Adrenal gland (tissue), 9 donors: ENCODE measurements at regions not wholly inside any gene's neighbourhood (a gene's known extent, or its start where the extent isn't known, plus 50 kb on each side); places are given as distances from the start of the nearest gene placed in this dataset.

Experiments used
- DNase-seq, 7 donors: peaks; one replicate each; pipeline ENCODE4 v3.0.0-alpha.2; 2019 to 2020
- H3K27ac ChIP-seq, 5 donors: fragments of 200-600 bp; sonication (generic) in 4 of 5; 1 replicate in 3 of 5; 2 replicates in 2 of 5; pipeline versions ENCODE4 v1.5.1 to v1.8.0; 2016 to 2020; ENCODE audit warnings: mild to moderate bottlenecking in 1 of 5
- H3K27me3 ChIP-seq: fragments of 200-600 bp; 2 replicates; pipeline ENCODE4 v1.8.0; 2021
- H3K36me3 ChIP-seq, 2 donors: fragments of 200-600 bp; replicated peaks in 1 of 2; 1 replicate in 1 of 2; 2 replicates in 1 of 2; pipeline versions ENCODE4 v1.5.1 to v1.8.0; 2018 to 2022
- H3K4me1 ChIP-seq, 2 donors: fragments of 200-600 bp; replicated peaks in 1 of 2; 1 replicate in 1 of 2; 2 replicates in 1 of 2; pipeline versions ENCODE4 v1.5.1 to v1.8.0; 2018 to 2021
- H3K4me3 ChIP-seq, 4 donors: fragments of 200-600 bp; sonication (generic) in 3 of 4; one replicate each; pipeline ENCODE4 v1.5.1; 2016 to 2018
- H3K9me3 ChIP-seq, 3 donors: fragments of 200-600 bp; sonication (generic) in 1 of 3; replicated peaks in 1 of 3; 1 replicate in 2 of 3; 2 replicates in 1 of 3; pipeline versions ENCODE4 v1.5.1 to v1.8.0; 2016 to 2021
- POLR2A ChIP-seq, 2 donors: fragments of 450-650 bp; IDR thresholded peaks; one replicate each; pipeline ENCODE4 v1.6.1; 2017; ENCODE audit warnings: antibody characterized with exemption in 2 of 2, mild to moderate bottlenecking in 2 of 2, moderate library complexity in 1 of 2
- WGBS, 4 donors: extraction: QIAGEN DNeasy Blood & Tissue Kit in 2 of 4; methylation state at CpG; one replicate each; pipeline versions ENCODE4 v1.1.5 to v1.1.7; 2013 to 2017; 5-methylcytosine and 5-hydroxymethylcytosine counted together
- intact Hi-C, 2 donors: fragments of 100-400 bp; cut with DNase I; formaldehyde crosslinking; loops; one replicate each; pipeline versions ENCODE4 v1.14.1 to v1.15.0; 2022 to 2023
- TF ChIP-seq, protein P1 (sequence below), 6 experiments: fragments of 450-650 bp in 4 of 6; fragments of 200-600 bp in 2 of 6; sonication (generic) in 1 of 6; IDR thresholded peaks; 1 replicate in 5 of 6; 2 replicates in 1 of 6; pipeline versions ENCODE4 v1.5.1 to v1.8.0; 2016 to 2021; ENCODE audit warnings: antibody characterized with exemption in 6 of 6, mild to moderate bottlenecking in 2 of 6, moderate library complexity in 1 of 6
- donor health status: healthy with polysubstance abuse.
- donor health status: Bipolar disorder and iron deficiency.
- donor health status: DM: yes; HTN: yes; CAD: no.
- donor health status: DM: no; HTN: no; CAD: no.
- donor health status: DM: no; HTN: no; CAD: no.

DNA sequence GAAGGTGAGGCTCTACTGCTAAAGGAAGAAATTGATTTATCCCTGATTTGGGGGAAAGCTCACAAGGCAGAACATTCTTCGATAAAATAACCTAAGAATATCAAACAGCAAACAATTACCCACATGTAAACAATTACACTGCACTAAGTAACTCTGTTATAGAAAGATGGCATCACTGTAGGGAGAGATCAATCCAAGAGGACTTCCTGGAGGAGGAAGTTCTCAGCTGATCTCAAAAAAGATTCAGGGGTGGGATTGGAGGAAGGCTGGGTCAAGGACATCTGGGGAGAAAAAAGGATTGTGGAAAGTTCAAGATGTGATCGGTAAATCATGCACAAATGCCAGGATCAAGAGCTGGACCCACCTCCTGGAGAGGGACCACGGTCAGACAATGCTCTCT, 361.0 kb upstream of the SULF2 start:
- intact Hi-C loops, result no loop called here
- no peaks in the 10 kb centered on the region for H3K27me3 ChIP-seq
- no peak overlapping the region for H3K4me3 ChIP-seq
- H3K4me1 ChIP-seq, result no peaks in the 10 kb centered on the region
- no peak overlapping the region for H3K27ac ChIP-seq
- H3K9me3 ChIP-seq, result no peaks in the 10 kb centered on the region
- no peaks in the 10 kb centered on the region for H3K36me3 ChIP-seq
- TF ChIP-seq POLR2A (IDR thresholded peaks at IDR 0.05), result no peak
- TF ChIP-seq, protein P1, sequence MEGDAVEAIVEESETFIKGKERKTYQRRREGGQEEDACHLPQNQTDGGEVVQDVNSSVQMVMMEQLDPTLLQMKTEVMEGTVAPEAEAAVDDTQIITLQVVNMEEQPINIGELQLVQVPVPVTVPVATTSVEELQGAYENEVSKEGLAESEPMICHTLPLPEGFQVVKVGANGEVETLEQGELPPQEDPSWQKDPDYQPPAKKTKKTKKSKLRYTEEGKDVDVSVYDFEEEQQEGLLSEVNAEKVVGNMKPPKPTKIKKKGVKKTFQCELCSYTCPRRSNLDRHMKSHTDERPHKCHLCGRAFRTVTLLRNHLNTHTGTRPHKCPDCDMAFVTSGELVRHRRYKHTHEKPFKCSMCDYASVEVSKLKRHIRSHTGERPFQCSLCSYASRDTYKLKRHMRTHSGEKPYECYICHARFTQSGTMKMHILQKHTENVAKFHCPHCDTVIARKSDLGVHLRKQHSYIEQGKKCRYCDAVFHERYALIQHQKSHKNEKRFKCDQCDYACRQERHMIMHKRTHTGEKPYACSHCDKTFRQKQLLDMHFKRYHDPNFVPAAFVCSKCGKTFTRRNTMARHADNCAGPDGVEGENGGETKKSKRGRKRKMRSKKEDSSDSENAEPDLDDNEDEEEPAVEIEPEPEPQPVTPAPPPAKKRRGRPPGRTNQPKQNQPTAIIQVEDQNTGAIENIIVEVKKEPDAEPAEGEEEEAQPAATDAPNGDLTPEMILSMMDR (IDR thresholded peaks at IDR 0.05), result no peak
- no peak for DNase-seq
- WGBS, 4 donors, result 81 to 88% (median 85%) methylated on average over 3 of the region's 3 CpGs

DNA sequence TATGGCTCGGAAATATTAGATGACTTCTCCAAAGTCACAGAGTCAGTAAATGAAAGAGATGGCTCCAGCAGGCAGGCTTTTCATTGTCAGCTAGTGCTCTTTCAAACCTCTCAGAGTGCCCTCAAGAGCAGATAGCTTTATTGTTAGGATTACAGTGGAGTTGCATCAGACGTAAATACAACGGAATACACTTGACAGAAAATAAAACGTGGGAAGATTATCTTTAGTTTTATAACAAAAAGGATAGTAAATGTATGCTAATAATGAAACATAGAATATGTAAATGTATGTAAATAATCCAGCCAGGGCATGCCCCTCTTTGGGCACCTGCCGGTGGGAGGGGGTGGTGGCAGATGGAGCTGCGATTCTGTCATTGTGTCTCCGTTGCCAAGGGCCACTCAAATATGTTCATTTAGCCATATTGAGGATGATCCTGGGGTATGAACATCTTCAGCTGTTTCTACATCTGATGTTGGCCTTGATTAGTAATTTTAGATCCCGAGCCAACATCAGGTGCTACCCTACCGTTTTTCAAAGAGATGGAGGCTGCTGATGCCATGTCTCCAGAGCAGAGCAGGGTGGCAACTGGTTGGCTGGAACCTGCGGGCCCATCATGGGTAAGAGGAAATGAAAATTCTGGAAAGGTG, 358.3 kb upstream of the SULF2 start:
- WGBS, 4 donors, result 75 to 83% (median 78%) methylated on average over 10 of the region's 10 CpGs

DNA sequence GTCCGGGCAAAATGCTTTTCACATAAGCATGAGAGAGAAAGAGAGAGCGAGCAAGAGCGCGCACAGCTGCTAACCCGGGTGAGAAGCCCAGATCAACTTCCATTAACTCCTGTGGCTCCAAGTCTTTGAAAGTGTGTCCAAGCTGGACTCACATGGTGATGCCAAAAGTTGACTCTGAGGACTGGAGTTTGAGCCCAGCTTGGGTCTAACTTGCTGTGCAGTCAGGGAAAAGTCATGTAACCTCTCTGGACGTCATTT, 357.2 kb upstream of the SULF2 start:
- Histone ChIP-seq H3K4me1 (no peaks in the 10 kb centered on the region), H3K27me3 (no peaks in the 10 kb centered on the region), H3K36me3 (no peaks in the 10 kb centered on the region), H3K27ac (no peak overlapping the region), H3K9me3 (no peaks in the 10 kb centered on the region), H3K4me3 (no peak overlapping the region)
- no peak for TF ChIP-seq POLR2A (IDR thresholded peaks at IDR 0.05)
- TF ChIP-seq, protein P1 (IDR thresholded peaks at IDR 0.05), result no peak
- intact Hi-C loops, result no loop called here
- 67 to 83% (median 80%) methylated on average over 6 of the region's 6 CpGs for WGBS, 4 donors
- DNase-seq, result no peak

More for the DNA sequence above, 358.3 kb upstream of the SULF2 start:
- H3K4me1 ChIP-seq, result no peaks in the 10 kb centered on the region
- H3K9me3 ChIP-seq, result no peaks in the 10 kb centered on the region
- no peak overlapping the region for H3K27ac ChIP-seq
- no peaks in the 10 kb centered on the region for H3K27me3 ChIP-seq
- no peak overlapping the region for H3K4me3 ChIP-seq
- no peak for TF ChIP-seq POLR2A (IDR thresholded peaks at IDR 0.05)
- TF ChIP-seq, protein P1 (IDR thresholded peaks at IDR 0.05), result no peak
- intact Hi-C loops, result no loop called here
- no peaks in the 10 kb centered on the region for H3K36me3 ChIP-seq
- no peak for DNase-seq

DNA sequence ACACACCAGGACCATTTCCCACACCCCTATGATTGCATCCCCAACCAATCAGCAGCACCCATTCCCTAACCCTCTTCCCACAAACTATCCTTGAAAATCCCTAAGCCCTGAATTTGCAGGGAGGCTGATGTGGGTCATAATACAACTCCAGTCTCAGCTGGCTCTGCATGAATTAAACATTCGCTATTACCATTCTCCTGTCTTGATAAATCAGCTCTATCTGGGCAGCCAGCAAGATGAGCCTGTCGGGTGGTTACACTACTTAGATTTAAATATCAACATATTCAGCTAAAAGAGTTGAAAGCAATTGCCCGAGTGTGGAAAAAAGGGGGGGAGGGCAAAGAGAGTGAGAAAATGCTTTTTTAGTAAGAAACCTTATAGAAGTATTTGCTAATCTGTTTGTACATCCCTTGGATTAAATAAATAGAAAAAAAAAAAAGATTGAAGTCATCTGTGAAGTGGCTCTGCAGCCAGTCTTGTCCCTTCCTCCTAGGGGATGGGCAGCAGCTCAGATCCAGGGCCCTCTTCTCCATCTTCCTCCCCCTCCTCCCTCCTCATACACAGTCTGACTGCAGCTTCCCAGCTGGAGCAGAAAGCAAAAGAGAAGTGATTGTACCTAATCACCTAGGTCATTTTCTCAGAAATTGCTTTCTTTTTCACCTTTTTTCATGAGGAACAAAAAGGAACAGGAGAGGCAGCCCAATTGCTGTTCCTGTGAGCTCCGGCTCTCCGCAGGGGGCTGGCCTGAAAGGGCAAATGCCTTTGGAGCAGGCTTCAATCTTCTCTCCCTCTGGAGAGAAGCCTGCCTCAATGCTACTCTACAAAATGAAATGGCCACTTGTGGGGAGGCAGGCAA, 356.6 kb upstream of the SULF2 start:
- TF ChIP-seq POLR2A (IDR thresholded peaks at IDR 0.05), result no peak
- TF ChIP-seq, protein P1 (IDR thresholded peaks at IDR 0.05), result no peak
- intact Hi-C loops, result no loop called here
- H3K27me3 ChIP-seq, result no peaks in the 10 kb centered on the region
- no peaks in the 10 kb centered on the region for H3K36me3 ChIP-seq
- H3K9me3 ChIP-seq, result no peaks in the 10 kb centered on the region
- no peak overlapping the region for H3K4me3 ChIP-seq
- no peaks in the 10 kb centered on the region for H3K4me1 ChIP-seq
- no peak for DNase-seq
- WGBS, 4 donors, result 55 to 88% (median 73%) methylated on average over 5 of the region's 5 CpGs
- no peak overlapping the region for H3K27ac ChIP-seq
